Activated naive CD4-positive, alpha-beta T cell treated with anti-CD3 and anti-CD28 coated beads for 36 hours (primary cell): ENCODE measurements at regions not wholly inside any gene's neighbourhood (a gene's known extent, or its start where the extent isn't known, plus 50 kb on each side); places are given as distances from the start of the nearest gene placed in this dataset.

Experiments
- CTCF ChIA-PET: fragments of 350-600 bp; sonication (Branson Sonifier 250); formaldehyde crosslinking; loops from one replicate; lab custom pipeline; 2021; ENCODE audit warnings: antibody characterized with exemption; lab: Charles Lee
- DNase-seq: peaks from one replicate; pipeline ENCODE4 v3.0.0-alpha.2; 2020
- H3K27ac Mint-ChIP-seq: one replicate; pipeline ENCODE4 v1.8.0; 2021; ENCODE audit warnings: mild to moderate bottlenecking, mixed read lengths
- H3K27me3 Mint-ChIP-seq: one replicate; pipeline ENCODE4 v1.8.0; 2021; ENCODE audit warnings: low read depth, mixed read lengths
- H3K36me3 Mint-ChIP-seq: one replicate; pipeline ENCODE4 v1.8.0; 2021; ENCODE audit warnings: low read depth, mixed read lengths
- H3K4me1 Mint-ChIP-seq: one replicate; pipeline ENCODE4 v1.8.0; 2021; ENCODE audit warnings: low read depth, mixed read lengths
- H3K4me3 Mint-ChIP-seq: one replicate; pipeline ENCODE4 v1.8.0; 2021; ENCODE audit warnings: mild to moderate bottlenecking, moderate library complexity, mixed read lengths
- H3K9me3 Mint-ChIP-seq: one replicate; pipeline ENCODE4 v1.8.0; 2021; ENCODE audit warnings: mixed read lengths
- intact Hi-C: fragments of 100-400 bp; cut with micrococcal nuclease; formaldehyde crosslinking; loops from one replicate; pipeline ENCODE4 v1.15.1; 2023

DNA sequence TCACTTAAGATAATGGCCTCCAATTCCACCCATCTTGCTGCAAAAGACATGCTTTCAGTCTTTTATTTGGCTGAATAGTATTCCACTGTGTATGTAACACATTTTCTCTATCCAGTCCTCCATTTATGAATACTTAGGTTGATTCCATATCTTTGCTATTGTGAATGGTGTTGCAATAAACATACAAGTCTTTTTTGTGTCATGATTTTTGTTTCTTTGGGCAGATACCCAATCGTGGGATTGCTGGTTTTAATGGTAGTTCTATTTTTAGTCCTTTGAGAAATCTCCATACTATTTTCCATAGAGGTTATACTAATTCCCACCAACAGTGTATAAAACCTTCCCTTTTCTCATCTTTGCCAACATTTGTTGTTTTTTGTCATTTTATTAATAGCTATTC is 180.9 kb downstream of the SMIM20 start:
- peaks cover 22% of the 10 kb centered on the region for H3K36me3 Mint-ChIP-seq
- intact Hi-C loops = no loop called here
- H3K27me3 Mint-ChIP-seq = peaks cover 2% of the 10 kb centered on the region

DNA sequence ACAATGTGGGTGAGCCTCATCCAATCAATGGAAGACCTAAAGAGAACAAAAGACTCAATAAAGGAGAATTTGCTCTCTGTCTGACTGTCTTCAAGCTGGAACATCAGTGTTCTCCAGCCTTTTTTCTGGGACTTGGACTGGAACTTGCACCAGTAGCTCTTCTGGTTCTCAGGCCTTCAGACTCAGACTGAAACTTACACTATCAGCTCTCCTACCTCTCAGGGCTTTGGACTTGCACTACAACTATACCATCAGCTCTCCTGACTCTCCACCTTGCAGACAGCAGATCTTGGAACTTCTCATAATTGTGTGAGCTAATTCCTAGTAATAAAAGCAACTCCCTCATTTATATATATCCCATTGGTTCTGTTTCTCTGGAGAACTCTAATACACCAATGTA is 185.9 kb downstream of the SMIM20 start:
- H3K27ac Mint-ChIP-seq = no peak overlapping the region
- peaks cover 5% of the 10 kb centered on the region for H3K4me1 Mint-ChIP-seq
- H3K9me3 Mint-ChIP-seq = peaks cover 27% of the 10 kb centered on the region
- no peak for DNase-seq
- CTCF ChIA-PET = interaction anchor here (0.6 to 1.4 kb wide), 3 partner anchors 15 to 23 kb away, joined by 3 read pairs; no protein-coding TSS in a partner anchor
- H3K27me3 Mint-ChIP-seq = peaks cover 2% of the 10 kb centered on the region
- H3K4me3 Mint-ChIP-seq = no peak overlapping the region
- intact Hi-C loops = no loop called here
- peaks cover 11% of the 10 kb centered on the region for H3K36me3 Mint-ChIP-seq

More for the DNA sequence above, 180.9 kb downstream of the SMIM20 start:
- CTCF ChIA-PET = no interaction called here
- no peak overlapping the region for H3K4me3 Mint-ChIP-seq
- H3K9me3 Mint-ChIP-seq = peaks cover 43% of the 10 kb centered on the region
- no peak overlapping the region for H3K27ac Mint-ChIP-seq
- peaks cover 22% of the 10 kb centered on the region for H3K4me1 Mint-ChIP-seq
- DNase-seq = no peak

DNA sequence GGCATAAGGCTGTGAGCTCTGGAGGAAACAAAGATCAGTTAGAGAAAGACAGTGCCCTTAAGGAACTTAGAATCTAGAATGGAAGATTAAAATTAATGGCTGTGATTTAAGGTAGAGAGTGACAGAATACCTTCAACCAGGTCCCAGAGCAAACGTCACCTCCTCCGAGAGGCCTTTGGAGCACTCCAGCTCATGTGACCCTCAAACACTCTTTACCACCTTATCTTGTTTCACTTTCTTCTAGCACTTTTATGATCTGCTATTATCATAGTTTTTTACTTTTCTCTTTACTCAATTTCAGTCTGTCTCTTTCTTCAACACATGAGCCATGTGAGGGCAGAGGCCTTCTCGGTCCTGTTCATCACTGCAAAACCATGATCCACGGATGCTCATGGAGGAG is 187.0 kb downstream of the SMIM20 start:
- intact Hi-C loops = no loop called here
- Mint-ChIP-seq H3K4me3 (no peak overlapping the region), H3K27ac (no peak overlapping the region), H3K4me1 (peaks cover 5% of the 10 kb centered on the region), H3K36me3 (peaks cover 11% of the 10 kb centered on the region), H3K9me3 (peaks cover 27% of the 10 kb centered on the region), H3K27me3 (peaks cover 2% of the 10 kb centered on the region)
- CTCF ChIA-PET = interaction anchor here (1.1 to 1.4 kb wide), 2 partner anchors 14 to 18 kb away, joined by 3 read pairs; no protein-coding TSS in a partner anchor
- DNase-seq = no peak

DNA sequence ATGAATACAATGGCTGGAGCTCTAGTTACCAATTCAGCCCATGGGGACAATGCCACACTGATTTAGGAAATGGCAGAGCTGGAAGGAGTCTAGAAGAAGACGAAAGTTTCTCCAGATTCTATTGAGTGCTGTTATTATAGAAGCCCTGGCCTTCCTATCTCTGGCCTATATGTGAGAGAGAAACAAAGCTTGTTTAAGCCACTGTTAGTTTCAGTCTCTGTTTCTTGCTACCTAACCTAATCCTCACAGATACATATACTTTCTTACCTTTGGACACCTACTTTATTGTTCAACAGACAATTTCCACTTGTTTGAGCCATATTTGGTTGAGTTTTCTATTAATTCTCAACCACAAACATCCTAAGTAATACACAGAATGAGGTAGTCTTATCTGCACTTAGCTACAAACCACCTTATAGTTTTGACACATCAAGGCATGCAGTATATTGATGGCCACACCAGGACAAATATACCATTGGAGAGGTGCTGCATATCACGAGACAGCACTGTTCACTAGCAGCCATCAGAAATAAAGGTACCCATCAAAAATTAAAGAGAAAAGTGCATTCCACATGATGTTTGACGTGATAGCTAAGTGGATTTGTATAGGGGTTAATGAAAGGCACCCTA is 190.2 kb downstream of the SMIM20 start:
- CTCF ChIA-PET = interaction anchor here (0.8 kb wide), 1 partner anchor 35 kb away, joined by 4 read pairs; no protein-coding TSS in a partner anchor
- H3K4me3 Mint-ChIP-seq = no peak overlapping the region
- no peak for DNase-seq
- intact Hi-C loops = no loop called here
- H3K36me3 Mint-ChIP-seq = peaks cover 4% of the 10 kb centered on the region
- H3K27me3 Mint-ChIP-seq = peaks cover 4% of the 10 kb centered on the region
- no peaks in the 10 kb centered on the region for H3K4me1 Mint-ChIP-seq
- H3K27ac Mint-ChIP-seq = no peak overlapping the region
- peaks cover 9% of the 10 kb centered on the region for H3K9me3 Mint-ChIP-seq

DNA sequence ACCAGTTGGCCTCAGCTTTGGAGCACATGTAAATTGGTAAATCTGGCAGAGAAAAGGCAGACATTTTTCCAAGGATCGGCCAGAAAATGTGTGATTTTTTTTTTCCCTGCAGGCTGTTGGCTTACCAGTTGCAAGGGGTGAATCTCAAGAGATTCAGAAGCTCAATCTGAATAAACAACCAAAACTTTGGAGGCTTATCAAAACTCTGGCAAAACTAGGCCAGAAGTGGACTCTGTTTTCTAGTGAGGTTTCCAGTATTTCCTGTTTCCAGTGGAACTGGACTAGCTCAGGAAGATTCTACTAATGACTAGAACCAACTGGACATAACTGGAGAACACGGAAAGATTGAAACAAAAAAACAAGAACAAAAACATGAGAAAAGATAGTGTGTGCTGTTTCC is 191.3 kb downstream of the SMIM20 start:
- DNase-seq = no peak
- Mint-ChIP-seq H3K27me3 (peaks cover 4% of the 10 kb centered on the region), H3K27ac (no peak overlapping the region), H3K9me3 (no peaks in the 10 kb centered on the region), H3K4me1 (no peaks in the 10 kb centered on the region), H3K4me3 (no peak overlapping the region), H3K36me3 (no peaks in the 10 kb centered on the region)
- CTCF ChIA-PET = no interaction called here
- intact Hi-C loops = no loop called here

DNA sequence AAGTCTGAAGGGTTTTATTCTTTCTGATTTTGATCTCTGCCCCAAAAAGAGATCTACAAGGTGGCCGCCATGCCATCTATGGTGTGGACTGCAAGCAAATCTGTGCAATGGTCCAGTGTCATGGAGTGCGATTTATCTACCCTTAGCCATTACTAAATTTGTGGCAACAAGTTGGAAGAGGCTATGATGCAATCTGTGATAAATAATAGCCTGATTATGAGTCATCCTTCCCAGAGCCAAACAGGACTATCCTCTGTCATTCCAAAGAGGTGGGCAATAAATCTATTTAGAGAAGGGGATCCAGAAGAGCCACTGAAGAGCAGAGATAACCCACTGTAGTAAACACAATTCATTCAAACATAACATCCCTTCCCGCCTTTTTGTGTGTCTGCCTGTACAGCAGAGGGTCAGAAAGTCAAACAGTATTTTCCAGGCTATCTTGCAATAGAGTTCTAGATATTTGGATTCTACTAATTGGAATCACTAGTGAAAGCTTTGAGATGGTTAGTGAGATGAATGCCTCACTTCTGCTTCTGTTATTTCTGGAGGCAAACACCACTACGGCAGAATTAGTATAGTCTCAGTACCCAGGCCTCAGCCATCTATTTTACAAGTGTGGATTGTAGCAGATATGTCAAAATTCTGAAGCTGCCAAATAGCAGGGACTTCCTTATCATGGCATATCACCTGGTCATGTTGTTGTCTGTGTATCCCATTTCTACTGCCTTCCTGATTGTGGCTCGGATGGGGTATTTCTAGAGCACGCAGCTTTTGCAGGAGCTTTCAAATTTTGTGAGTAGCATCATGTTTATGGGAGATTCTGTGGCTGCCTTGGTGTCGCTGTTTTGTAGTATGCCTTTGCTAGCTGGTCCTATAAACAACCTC is 192.0 kb downstream of the SMIM20 start:
- H3K27me3 Mint-ChIP-seq = peaks cover 9% of the 10 kb centered on the region
- peaks cover under 1% of the 10 kb centered on the region for H3K9me3 Mint-ChIP-seq
- no peak overlapping the region for H3K27ac Mint-ChIP-seq
- intact Hi-C loops = no loop called here
- CTCF ChIA-PET = no interaction called here
- no peaks in the 10 kb centered on the region for H3K4me1 Mint-ChIP-seq
- DNase-seq = no peak
- no peak overlapping the region for H3K4me3 Mint-ChIP-seq
- no peaks in the 10 kb centered on the region for H3K36me3 Mint-ChIP-seq

DNA sequence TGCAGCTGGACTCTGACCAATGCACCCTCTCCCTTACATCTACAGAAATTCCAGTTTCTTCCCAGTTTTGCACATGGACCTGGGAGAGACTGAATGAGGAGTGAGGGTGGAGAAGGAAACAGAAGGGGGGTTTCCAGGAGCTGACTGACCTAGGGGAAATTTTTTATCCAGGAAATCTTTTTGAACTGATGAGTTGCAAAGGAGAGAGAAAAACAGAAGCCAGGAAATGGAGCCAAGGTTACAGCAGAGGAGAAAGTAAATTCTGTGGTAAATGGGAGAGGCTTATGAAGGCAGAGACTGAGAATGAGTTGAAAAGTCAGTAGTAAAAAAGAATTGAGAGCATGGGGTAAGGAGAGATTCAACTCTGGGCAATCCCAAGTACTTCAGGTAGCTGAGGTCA is 192.8 kb downstream of the SMIM20 start:
- H3K9me3 Mint-ChIP-seq = peaks cover 5% of the 10 kb centered on the region
- intact Hi-C loops = no loop called here
- H3K4me1 Mint-ChIP-seq = no peaks in the 10 kb centered on the region
- no peak for DNase-seq
- peaks cover 15% of the 10 kb centered on the region for H3K27me3 Mint-ChIP-seq
- no peaks in the 10 kb centered on the region for H3K36me3 Mint-ChIP-seq
- no peak overlapping the region for H3K4me3 Mint-ChIP-seq
- CTCF ChIA-PET = interaction anchor here (0.6 kb wide), 1 partner anchor 781 kb away, joined by 3 read pairs; no protein-coding TSS in a partner anchor
- H3K27ac Mint-ChIP-seq = no peak overlapping the region

DNA sequence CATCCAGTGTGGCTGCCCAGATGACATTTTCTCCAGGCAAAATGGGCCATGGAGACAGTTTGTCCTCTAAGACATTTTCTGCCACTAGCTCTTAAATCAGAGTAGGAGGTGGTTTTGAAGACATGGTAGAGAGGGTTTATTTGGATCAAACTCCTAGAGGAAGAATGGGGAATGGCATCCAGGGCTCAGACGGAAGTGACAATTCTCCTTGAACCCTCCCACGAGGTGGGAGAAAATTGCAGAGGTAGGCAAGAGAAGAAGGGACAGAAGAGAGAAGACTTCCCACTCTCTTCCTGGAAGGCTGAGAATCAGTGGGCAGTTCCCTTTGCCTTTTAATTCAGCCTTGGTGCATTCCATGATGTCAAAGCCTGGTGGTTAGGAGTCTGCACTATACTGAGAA is 194.0 kb downstream of the SMIM20 start:
- CTCF ChIA-PET = no interaction called here
- Mint-ChIP-seq H3K27me3 (peaks cover 15% of the 10 kb centered on the region), H3K4me3 (no peak overlapping the region), H3K36me3 (no peaks in the 10 kb centered on the region), H3K9me3 (peaks cover 8% of the 10 kb centered on the region), H3K27ac (no peak overlapping the region), H3K4me1 (no peaks in the 10 kb centered on the region)
- DNase-seq = no peak
- intact Hi-C loops = no loop called here

DNA sequence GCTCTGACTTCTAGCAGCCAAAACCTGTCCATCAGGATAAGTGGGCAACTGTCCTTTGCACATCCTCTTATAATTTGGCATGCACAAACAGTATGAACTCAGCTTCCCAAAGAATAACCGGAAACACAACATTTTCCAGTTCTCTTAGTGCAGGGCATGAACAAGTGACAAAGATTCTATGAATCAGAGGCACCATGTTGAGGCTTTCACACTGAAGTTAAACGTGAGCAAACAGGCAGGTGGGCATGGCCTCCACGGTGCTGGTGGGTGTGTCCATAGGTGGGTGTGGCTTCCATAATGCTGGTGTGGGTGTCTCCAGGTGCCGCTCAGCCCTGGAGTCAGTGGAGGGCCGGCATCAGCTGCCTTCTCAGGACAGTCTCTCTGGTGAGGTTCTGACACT is 196.5 kb downstream of the SMIM20 start:
- DNase-seq = no peak
- intact Hi-C loops = no loop called here
- Mint-ChIP-seq H3K36me3 (no peaks in the 10 kb centered on the region), H3K4me3 (no peak overlapping the region), H3K27ac (no peak overlapping the region), H3K9me3 (peaks cover 19% of the 10 kb centered on the region), H3K27me3 (peaks cover 15% of the 10 kb centered on the region), H3K4me1 (no peaks in the 10 kb centered on the region)
- CTCF ChIA-PET = interaction anchor here (2.0 kb wide), 1 partner anchor 28 kb away, joined by 5 read pairs; no protein-coding TSS in a partner anchor

DNA sequence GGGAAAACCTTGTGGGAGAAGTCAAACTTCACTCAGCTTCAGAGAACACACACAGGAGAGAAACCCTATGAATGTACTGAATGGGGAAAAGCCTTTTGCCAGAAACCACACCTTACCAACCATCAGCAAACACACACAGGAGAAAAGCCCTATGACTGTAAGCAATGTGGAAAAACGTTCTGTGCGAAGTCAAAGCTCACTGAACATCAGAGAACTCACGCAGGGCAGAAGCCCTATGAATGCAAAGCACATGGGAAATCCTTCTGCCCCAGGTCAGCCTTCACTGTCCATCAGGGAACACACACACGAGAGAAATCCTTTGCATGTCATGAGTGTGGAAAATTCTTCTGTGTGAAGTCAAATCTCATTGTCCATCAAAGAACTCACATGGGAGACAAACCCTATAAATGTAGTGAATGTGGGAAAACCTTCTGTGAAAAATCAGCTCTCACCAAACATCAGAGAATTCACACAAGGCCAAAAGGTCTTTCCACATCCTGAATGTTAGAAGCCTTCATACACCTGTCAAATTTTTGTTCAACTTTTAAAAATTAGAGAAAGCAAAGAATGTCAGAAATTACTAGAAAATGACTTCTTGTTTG is 199.4 kb downstream of the SMIM20 start:
- H3K27ac Mint-ChIP-seq = no peak overlapping the region
- no peaks in the 10 kb centered on the region for H3K36me3 Mint-ChIP-seq
- H3K27me3 Mint-ChIP-seq = peaks cover 16% of the 10 kb centered on the region
- intact Hi-C loops = no loop called here
- peaks cover 19% of the 10 kb centered on the region for H3K9me3 Mint-ChIP-seq
- H3K4me3 Mint-ChIP-seq = no peak overlapping the region
- CTCF ChIA-PET = interaction anchor here (0.6 kb wide), 1 partner anchor 1615 kb away, joined by 3 read pairs; no protein-coding TSS in a partner anchor
- DNase-seq = no peak
- no peaks in the 10 kb centered on the region for H3K4me1 Mint-ChIP-seq

DNA sequence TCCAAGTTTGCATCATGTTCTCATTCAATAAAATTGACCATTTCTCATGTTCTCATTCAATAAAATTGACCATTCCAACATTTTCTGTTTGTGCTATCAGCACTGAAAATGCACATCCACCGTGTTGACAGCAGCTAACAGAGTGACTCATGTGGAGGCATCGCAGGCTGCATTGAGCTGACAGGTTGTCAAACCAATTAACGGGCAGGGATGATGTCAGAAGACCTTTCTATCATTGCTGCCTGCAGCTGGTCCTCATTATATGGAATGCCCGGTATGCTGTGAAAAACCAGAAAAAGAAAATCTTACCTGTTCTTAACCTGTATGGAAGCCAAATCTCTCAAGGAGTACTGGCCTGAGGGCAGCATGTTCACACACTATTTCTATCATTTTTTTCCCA is 202.0 kb downstream of the SMIM20 start:
- no peaks in the 10 kb centered on the region for H3K4me1 Mint-ChIP-seq
- H3K27me3 Mint-ChIP-seq = peaks cover 21% of the 10 kb centered on the region
- intact Hi-C loops = no loop called here
- H3K36me3 Mint-ChIP-seq = no peaks in the 10 kb centered on the region
- CTCF ChIA-PET = no interaction called here
- no peak overlapping the region for H3K4me3 Mint-ChIP-seq
- H3K9me3 Mint-ChIP-seq = peaks cover 19% of the 10 kb centered on the region
- no peak overlapping the region for H3K27ac Mint-ChIP-seq
- no peak for DNase-seq

DNA sequence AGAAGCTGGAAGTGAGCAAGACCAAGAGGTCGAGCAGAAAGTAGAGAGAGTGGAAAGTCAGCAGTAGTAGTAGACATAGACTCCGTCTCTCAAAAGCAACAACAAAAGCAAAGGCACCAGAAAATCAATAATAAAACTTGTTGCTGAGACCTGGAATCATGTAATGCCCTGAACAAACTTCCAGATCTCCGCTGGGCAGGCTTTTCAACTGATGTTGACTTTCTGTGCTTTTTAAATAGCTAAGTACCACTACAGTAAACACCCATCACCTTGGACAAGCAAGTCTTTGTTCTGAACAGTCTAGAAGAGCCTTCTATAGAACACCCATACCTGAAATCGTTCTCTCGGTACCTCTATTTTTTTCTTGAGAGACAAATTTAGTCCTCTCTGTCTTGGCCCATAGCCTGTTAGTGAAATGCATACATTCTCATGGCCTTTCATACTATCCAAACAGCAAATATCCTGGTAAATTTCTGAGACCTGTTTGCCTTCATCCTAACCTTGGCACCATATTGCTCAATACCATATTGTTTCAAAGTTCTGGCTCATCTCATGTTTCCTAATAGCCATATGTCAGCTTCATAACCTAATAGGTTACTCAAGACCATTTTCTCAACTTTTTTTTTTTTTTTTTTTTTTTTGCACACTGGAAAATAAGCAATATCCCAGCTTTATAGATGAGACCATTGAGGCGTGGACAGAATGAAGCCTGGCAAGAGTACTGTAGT is 200.6 kb upstream of the RBPJ start:
- H3K4me3 Mint-ChIP-seq = no peak overlapping the region
- peaks cover 13% of the 10 kb centered on the region for H3K27me3 Mint-ChIP-seq
- DNase-seq = no peak
- intact Hi-C loops = no loop called here
- H3K4me1 Mint-ChIP-seq = no peaks in the 10 kb centered on the region
- no peak overlapping the region for H3K27ac Mint-ChIP-seq
- no peaks in the 10 kb centered on the region for H3K36me3 Mint-ChIP-seq
- no peaks in the 10 kb centered on the region for H3K9me3 Mint-ChIP-seq
- CTCF ChIA-PET = interaction anchor here (0.7 kb wide), 1 partner anchor 13 kb away, joined by 3 read pairs; no protein-coding TSS in a partner anchor
